Choroid plexus epithelial cell (primary cell): ENCODE measurements at regions not wholly inside any gene's neighbourhood (a gene's known extent, or its start where the extent isn't known, plus 50 kb on each side); places are given as distances from the start of the nearest gene placed in this dataset.

Source experiments
- DNase-seq: peaks from one replicate; pipeline ENCODE4 v3.0.0-alpha.2; 2010; ENCODE audit warnings: low read depth
- H3K4me3 ChIP-seq: 2 replicates; pipeline ENCODE4 v1.5.1; 2011; ENCODE audit warnings: low read depth, mild to moderate bottlenecking, control low read depth, low read length, moderate library complexity
- TF ChIP-seq, protein P1 (sequence below): conservative IDR thresholded peaks from 2 replicates; pipeline ENCODE4 v1.5.1; 2011; ENCODE audit warnings: low read depth, mild to moderate bottlenecking, control low read depth, inconsistent platforms, low read length, moderate library complexity

DNA sequence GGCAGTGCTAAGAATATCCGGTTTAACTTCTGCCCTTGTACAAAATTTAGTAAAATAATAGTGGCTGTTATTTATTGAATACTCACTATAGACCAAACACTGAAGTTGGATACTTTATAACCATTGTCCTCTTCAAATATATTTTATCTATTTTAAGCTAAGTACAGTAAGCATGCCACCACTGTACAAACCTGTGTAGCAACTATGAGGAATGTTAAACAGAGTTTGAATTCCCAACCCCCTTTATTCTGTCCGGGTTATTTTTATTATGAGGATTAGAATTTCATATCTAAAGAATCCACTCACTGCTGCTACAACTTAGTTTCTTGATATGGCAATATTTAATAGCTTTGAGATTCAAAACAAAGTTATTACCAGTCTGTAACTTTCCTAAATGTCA is 203.5 kb upstream of the RBMS3 start:
- TF ChIP-seq, protein P1, sequence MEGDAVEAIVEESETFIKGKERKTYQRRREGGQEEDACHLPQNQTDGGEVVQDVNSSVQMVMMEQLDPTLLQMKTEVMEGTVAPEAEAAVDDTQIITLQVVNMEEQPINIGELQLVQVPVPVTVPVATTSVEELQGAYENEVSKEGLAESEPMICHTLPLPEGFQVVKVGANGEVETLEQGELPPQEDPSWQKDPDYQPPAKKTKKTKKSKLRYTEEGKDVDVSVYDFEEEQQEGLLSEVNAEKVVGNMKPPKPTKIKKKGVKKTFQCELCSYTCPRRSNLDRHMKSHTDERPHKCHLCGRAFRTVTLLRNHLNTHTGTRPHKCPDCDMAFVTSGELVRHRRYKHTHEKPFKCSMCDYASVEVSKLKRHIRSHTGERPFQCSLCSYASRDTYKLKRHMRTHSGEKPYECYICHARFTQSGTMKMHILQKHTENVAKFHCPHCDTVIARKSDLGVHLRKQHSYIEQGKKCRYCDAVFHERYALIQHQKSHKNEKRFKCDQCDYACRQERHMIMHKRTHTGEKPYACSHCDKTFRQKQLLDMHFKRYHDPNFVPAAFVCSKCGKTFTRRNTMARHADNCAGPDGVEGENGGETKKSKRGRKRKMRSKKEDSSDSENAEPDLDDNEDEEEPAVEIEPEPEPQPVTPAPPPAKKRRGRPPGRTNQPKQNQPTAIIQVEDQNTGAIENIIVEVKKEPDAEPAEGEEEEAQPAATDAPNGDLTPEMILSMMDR, result no peak
- H3K4me3 ChIP-seq, result no peak overlapping the region
- DNase-seq, result no peak

- DNase-seq, result peak; percentile 25
Observed at GRCh38 chr3:29079358-29079757, 201.5 kb upstream of the RBMS3 start.

DNA sequence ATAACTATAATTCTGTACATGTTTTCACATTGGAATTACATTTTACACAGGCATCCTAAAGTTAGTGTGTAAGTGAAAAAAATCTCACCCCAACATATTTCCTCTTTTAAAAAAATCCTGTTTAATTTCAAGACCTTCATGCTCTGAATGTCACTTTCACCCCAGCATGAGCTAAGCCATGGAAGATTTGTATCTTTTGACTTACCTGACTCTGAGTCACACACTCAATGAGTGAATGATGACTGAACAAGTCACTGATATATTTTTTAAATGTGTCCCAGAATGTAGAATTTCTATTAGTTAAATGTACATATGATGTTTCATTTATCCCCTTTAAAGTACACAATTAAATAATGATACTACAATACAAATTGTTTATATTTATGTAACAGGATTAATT is 199.9 kb upstream of the RBMS3 start:
- H3K4me3 ChIP-seq, result no peak overlapping the region
- no peak for DNase-seq

More at GRCh38 chr3:29079358-29079757, 201.5 kb upstream of the RBMS3 start:
- H3K4me3 ChIP-seq, result no peak overlapping the region
- TF ChIP-seq, protein P1, result no peak

DNA sequence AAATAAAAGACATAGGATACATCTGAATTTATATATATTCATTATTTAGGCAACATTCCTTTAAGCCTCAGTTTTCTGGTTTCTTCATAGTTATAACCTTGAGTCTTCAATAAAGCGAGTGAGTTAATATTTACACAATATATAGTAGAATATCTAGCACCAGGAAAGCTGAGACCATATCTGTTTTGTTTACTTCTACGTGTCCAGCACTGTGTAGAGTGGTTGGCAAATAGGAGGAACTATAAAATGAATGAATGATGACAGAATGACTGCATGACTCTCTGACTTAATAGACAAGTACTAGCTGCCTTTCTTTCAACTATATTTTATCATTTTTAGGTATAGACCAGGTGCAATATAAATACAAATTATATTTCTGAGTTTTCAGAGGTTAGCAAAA is 197.8 kb upstream of the RBMS3 start:
- H3K4me3 ChIP-seq, result no peak overlapping the region
- TF ChIP-seq, protein P1, result no peak
- no peak for DNase-seq

More for the DNA sequence above, 199.9 kb upstream of the RBMS3 start:
- TF ChIP-seq, protein P1, result no peak

DNA sequence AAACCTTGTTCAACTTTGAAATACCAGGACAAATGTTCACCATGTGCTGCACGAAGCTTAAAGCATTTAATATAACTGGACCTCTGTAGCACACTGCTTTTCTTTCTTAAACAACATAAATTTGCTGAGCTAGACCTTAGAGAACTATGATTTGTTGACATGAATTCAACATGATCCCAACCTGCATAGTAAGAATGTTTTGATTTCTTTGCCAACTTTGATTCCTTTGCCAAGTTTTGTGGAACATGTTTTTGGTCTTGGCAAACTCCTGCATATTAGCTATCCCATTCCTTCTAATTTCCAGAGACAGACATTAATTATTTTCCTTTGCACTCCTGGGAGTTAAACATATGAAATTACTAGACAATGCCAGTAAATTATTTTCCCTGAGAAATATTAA is 197.2 kb upstream of the RBMS3 start:
- TF ChIP-seq, protein P1, result no peak
- no peak overlapping the region for H3K4me3 ChIP-seq
- no peak for DNase-seq

DNA sequence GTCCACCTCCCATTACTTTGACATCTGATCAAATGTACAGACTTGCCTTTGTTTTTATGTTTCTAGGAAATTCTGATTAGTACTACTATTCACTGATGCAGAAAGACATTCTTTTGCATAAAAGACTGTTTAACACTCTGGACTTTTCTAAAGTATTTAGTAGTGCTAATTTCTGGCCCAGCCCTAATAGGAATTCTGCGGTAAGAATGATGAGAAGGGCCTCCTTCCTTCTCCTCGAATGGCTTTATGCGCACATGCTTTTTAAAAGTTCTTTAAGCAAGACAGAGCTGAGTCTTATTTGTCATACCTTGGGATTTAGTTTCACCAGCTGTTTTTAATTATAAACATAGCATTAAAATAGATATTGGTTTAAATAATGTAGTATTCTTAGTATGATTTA is 192.3 kb upstream of the RBMS3 start:
- no peak overlapping the region for H3K4me3 ChIP-seq
- TF ChIP-seq, protein P1, result no peak
- no peak for DNase-seq

- DNase-seq, result no peak
- H3K4me3 ChIP-seq, result no peak overlapping the region
- TF ChIP-seq, protein P1, result no peak
Observed at GRCh38 chr3:29090912-29091597, 189.8 kb upstream of the RBMS3 start.
